ENCODE measurements at regions not wholly inside any gene's neighbourhood (a gene's known extent, or its start where the extent isn't known, plus 50 kb on each side); places are given as distances from the start of the nearest gene placed in this dataset.

DNA sequence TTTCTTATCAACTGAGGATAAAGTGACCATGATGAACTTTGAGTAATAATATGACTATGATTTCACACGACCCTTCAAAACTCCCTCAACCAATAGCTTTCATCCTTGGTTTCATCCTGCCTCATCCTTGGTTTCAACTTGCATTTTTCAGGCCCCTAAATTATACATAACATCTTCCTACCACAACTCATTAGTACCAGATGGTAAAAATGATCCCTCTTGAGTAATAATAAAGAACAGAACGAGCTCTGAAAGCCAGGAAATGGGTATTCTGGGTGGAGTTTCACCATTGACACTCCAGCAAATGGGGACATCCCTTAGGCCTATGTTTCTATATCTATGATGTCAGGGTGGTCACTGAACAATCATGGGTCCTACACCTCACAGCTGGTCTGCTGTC is 72.1 kb upstream of the LMNTD1 start:
- TF ChIP-seq, protein P1, sequence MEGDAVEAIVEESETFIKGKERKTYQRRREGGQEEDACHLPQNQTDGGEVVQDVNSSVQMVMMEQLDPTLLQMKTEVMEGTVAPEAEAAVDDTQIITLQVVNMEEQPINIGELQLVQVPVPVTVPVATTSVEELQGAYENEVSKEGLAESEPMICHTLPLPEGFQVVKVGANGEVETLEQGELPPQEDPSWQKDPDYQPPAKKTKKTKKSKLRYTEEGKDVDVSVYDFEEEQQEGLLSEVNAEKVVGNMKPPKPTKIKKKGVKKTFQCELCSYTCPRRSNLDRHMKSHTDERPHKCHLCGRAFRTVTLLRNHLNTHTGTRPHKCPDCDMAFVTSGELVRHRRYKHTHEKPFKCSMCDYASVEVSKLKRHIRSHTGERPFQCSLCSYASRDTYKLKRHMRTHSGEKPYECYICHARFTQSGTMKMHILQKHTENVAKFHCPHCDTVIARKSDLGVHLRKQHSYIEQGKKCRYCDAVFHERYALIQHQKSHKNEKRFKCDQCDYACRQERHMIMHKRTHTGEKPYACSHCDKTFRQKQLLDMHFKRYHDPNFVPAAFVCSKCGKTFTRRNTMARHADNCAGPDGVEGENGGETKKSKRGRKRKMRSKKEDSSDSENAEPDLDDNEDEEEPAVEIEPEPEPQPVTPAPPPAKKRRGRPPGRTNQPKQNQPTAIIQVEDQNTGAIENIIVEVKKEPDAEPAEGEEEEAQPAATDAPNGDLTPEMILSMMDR (IDR thresholded peaks at IDR 0.05): no peak
- no peak for TF ChIP-seq POLR2A (IDR thresholded peaks at IDR 0.05)

Measured in heart left ventricle (tissue), 13 donors.